ENCODE measurements at regions not wholly inside any gene's neighbourhood (a gene's known extent, or its start where the extent isn't known, plus 50 kb on each side); places are given as distances from the start of the nearest gene placed in this dataset.

DNA sequence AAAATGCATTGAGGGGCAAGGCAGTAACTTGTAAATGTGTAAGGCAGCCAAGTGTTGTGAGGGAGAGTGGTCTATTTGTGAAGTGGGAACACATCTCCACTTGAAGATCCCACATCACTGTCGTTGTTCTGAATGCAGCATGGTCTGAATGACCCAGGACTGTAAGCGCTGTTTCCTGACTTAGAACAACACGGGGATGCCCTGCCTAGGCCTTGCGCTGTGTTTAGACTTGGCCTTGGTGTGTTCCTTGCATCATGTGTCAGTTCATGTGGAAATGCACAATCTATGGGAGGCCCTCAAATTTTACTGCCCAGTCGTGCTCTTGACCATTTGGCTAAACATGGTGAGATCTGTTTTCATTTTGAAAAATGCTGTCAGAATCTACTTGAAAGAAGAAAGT is 205.1 kb downstream of the SOX11 start:
- Histone ChIP-seq H3K9ac (ENCODE audit: low read depth in 1 of 3, low read length in 3 of 3) (no peak overlapping the region), H3K4me1 (ENCODE audit: control insufficient read depth in 3 of 3, insufficient read depth in 3 of 3, low read length in 3 of 3) (no peaks in the 10 kb centered on the region), H3K36me3 (ENCODE audit: control insufficient read depth in 3 of 3, insufficient read depth in 3 of 3, low read length in 3 of 3) (no peaks in the 10 kb centered on the region), H3K9me3 (ENCODE audit: control insufficient read depth in 3 of 3, low read length in 3 of 3) (peaks cover 0 to 3% (median 0%) of the 10 kb centered on the region in 3 donors), H3K27me3 (ENCODE audit: control insufficient read depth in 3 of 3, insufficient read depth in 3 of 3, low read length in 3 of 3) (no peaks in the 10 kb centered on the region), H3K27ac (ENCODE audit: low read depth, low read length) (no peak overlapping the region), H3K4me3 (ENCODE audit: low read length in 3 of 3) (no peak overlapping the region)

DNA sequence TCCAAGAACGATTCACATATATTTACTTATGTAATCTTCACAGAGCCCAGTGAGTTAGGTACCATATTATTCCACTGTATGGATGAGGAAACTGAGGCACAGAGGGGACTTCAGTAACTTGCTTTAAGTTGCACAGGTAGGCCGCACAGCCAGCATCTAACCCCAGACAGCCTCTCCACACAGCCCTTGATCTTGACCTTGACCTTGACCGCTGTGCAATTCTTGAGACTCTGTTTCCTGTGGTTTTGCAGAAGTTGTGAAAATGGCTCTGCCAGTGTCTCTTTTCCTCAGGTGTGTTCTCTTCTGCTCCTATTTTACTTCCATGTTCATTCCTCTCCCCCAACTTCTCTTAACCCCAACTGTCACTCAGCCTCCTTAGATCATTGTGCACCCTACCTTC is 206.5 kb downstream of the SOX11 start:
- no peak overlapping the region for H3K9ac ChIP-seq (ENCODE audit: low read depth in 1 of 3, low read length in 3 of 3)
- no peaks in the 10 kb centered on the region for H3K36me3 ChIP-seq (ENCODE audit: control insufficient read depth in 3 of 3, insufficient read depth in 3 of 3, low read length in 3 of 3)
- no peak overlapping the region for H3K27ac ChIP-seq (ENCODE audit: low read depth, low read length)
- peaks cover 0 to 3% (median 0%) of the 10 kb centered on the region in 3 donors for H3K9me3 ChIP-seq (ENCODE audit: control insufficient read depth in 3 of 3, low read length in 3 of 3)
- no peaks in the 10 kb centered on the region for H3K27me3 ChIP-seq (ENCODE audit: control insufficient read depth in 3 of 3, insufficient read depth in 3 of 3, low read length in 3 of 3)
- no peaks in the 10 kb centered on the region for H3K4me1 ChIP-seq (ENCODE audit: control insufficient read depth in 3 of 3, insufficient read depth in 3 of 3, low read length in 3 of 3)
- H3K4me3 ChIP-seq (ENCODE audit: low read length in 3 of 3), result no peak overlapping the region

DNA sequence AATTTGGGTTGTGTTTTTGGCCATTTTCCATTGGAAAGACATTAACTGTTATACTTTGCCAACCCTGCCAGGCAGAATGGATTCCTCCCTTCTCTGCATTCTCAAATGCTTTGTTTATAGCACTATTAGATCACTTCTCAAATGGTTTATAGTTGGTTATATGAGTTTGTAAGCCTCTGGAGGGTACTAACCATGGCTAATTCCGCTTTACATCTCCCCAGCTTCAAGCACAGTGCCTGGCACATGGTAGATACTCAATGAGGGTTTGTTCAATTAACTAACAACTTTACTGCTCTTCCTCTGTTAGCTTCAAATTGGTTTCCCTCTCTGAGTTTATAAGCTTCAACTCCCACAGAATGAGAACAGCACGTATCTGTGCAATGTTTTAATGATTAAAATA is 213.5 kb downstream of the SOX11 start:
- H3K27me3 ChIP-seq (ENCODE audit: control insufficient read depth in 3 of 3, insufficient read depth in 3 of 3, low read length in 3 of 3), result no peaks in the 10 kb centered on the region
- H3K27ac ChIP-seq (ENCODE audit: low read depth, low read length), result no peak overlapping the region
- no peaks in the 10 kb centered on the region for H3K4me1 ChIP-seq (ENCODE audit: control insufficient read depth in 3 of 3, insufficient read depth in 3 of 3, low read length in 3 of 3)
- no peak overlapping the region for H3K4me3 ChIP-seq (ENCODE audit: low read length in 3 of 3)
- no peak overlapping the region for H3K9ac ChIP-seq (ENCODE audit: low read depth in 1 of 3, low read length in 3 of 3)
- H3K36me3 ChIP-seq (ENCODE audit: control insufficient read depth in 3 of 3, insufficient read depth in 3 of 3, low read length in 3 of 3), result no peaks in the 10 kb centered on the region
- H3K9me3 ChIP-seq (ENCODE audit: control insufficient read depth in 3 of 3, low read length in 3 of 3), result no peaks in the 10 kb centered on the region

DNA sequence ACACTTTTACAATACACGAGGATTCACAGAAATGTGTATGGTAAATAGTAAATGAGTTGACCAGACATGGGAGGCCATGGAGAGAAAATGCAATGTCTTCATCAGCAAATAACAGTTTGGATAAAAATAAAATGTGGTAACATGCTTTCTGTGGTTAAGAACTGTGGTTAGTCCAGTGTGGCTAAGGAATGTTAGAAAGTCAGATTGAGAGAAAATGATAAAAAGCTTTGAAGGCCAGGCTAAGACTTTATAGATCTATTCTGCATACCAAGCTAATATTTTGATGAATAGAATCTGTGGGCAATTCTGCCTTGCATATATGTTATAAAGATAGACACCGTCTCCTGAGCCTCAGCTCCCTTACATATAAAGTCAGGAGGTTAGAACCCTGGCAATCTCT is 215.9 kb downstream of the SOX11 start:
- Histone ChIP-seq H3K4me1 (ENCODE audit: control insufficient read depth in 3 of 3, insufficient read depth in 3 of 3, low read length in 3 of 3) (no peaks in the 10 kb centered on the region), H3K36me3 (ENCODE audit: control insufficient read depth in 3 of 3, insufficient read depth in 3 of 3, low read length in 3 of 3) (no peaks in the 10 kb centered on the region), H3K9ac (ENCODE audit: low read depth in 1 of 3, low read length in 3 of 3) (no peak overlapping the region), H3K4me3 (ENCODE audit: low read length in 3 of 3) (no peak overlapping the region), H3K27ac (ENCODE audit: low read depth, low read length) (no peak overlapping the region), H3K27me3 (ENCODE audit: control insufficient read depth in 3 of 3, insufficient read depth in 3 of 3, low read length in 3 of 3) (no peaks in the 10 kb centered on the region), H3K9me3 (ENCODE audit: control insufficient read depth in 3 of 3, low read length in 3 of 3) (no peaks in the 10 kb centered on the region)

DNA sequence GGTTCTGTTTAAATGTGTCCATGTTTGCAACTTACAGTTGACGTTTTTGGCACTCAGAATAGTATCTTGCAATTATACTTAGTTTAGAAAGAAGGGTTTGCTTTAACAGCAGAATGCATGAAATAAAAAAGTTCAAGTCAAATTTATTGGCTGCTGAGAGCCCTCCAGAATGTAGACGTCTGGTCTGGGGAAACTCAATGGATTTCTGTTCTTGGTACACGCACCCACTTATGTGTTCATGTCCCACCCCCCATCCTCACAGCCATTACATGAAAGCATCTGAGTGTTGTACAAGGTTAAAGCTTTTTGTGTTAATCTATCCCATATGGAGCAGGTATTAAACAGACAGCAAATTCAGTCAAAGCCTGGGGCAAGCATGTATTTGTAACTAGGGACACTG is 219.5 kb downstream of the SOX11 start:
- no peak overlapping the region for H3K4me3 ChIP-seq (ENCODE audit: low read length in 3 of 3)
- H3K27ac ChIP-seq (ENCODE audit: low read depth, low read length), result no peak overlapping the region
- no peaks in the 10 kb centered on the region for H3K27me3 ChIP-seq (ENCODE audit: control insufficient read depth in 3 of 3, insufficient read depth in 3 of 3, low read length in 3 of 3)
- no peaks in the 10 kb centered on the region for H3K36me3 ChIP-seq (ENCODE audit: control insufficient read depth in 3 of 3, insufficient read depth in 3 of 3, low read length in 3 of 3)
- peaks cover 15 to 20% (median 17%) of the 10 kb centered on the region in 3 donors for H3K4me1 ChIP-seq (ENCODE audit: control insufficient read depth in 3 of 3, insufficient read depth in 3 of 3, low read length in 3 of 3)
- H3K9me3 ChIP-seq (ENCODE audit: control insufficient read depth in 3 of 3, low read length in 3 of 3), result no peaks in the 10 kb centered on the region
- no peak overlapping the region for H3K9ac ChIP-seq (ENCODE audit: low read depth in 1 of 3, low read length in 3 of 3)

DNA sequence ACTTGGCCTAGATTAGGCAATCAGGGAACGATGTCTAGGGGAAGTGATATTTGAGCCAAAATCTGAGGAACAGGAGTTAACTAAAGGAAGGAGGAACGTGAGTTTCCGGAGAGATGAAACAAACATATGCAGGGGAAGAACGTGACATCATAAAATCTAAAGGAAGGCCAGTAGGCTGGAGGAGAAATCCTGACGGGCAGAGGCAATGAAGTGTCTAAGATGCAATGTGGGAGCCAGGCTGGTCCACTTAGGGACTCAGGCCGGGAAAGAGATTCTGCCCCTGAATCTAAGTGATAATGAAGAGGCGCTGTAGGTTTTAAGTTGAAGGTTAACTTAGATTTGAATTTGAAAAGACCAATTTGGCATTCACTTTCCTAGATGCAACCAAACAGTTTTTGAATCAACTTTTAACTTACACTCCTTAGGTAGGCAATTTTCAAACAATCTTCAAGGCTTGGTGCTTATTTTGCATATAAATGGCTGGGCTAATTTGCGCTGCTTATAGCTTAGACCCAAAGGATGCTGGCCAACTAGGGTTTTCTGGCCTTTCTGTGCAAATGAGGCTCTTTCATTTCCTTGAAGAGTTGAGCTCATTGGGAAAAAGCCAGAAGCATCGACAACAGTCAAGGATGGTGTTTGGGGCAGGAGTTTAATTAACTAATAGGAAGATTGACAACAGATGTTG is 221.7 kb downstream of the SOX11 start:
- Histone ChIP-seq H3K27me3 (ENCODE audit: control insufficient read depth in 3 of 3, insufficient read depth in 3 of 3, low read length in 3 of 3) (no peaks in the 10 kb centered on the region), H3K4me1 (ENCODE audit: control insufficient read depth in 3 of 3, insufficient read depth in 3 of 3, low read length in 3 of 3) (peaks cover 15 to 20% (median 17%) of the 10 kb centered on the region in 3 donors), H3K9ac (ENCODE audit: low read depth in 1 of 3, low read length in 3 of 3) (no peak overlapping the region), H3K36me3 (ENCODE audit: control insufficient read depth in 3 of 3, insufficient read depth in 3 of 3, low read length in 3 of 3) (no peaks in the 10 kb centered on the region), H3K9me3 (ENCODE audit: control insufficient read depth in 3 of 3, low read length in 3 of 3) (no peaks in the 10 kb centered on the region), H3K4me3 (ENCODE audit: low read length in 3 of 3) (no peak overlapping the region), H3K27ac (ENCODE audit: low read depth, low read length) (no peak overlapping the region)

DNA sequence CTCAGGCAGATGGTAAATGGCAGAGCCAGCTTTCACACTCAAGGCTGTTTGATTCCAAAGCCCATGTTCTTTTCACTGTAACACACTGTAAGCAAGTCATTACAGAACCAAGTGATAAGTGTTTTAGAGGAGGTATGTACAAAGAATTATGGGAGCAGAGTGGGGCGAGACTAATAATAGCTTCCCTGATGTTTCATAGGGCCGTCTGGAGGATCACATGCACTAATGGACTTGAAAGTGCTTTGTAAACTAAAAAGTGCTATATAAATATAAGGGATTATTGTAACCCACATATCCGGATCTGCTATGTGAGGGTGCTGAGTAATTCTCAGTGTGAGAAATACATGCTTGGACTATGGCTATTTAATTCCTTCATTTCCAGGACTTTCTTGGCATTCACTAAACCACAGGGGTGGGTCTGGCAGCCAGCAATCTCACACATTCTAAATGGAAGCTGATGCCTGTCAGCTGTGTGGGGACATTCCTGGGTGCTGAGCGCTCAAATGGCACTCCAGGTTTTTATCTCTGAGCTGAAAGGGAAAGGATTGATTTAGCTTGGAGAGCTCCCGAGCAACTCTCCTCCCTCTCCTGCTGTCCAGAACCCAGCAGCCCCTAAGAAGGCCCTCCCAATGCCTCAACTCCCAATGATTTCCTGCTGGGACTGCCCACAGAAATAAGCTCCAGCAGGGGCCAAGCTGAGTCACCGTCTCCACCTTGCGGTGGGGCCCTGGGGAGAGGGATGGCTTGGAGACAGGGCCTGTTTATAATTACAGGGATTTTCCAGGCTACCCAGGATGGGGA is 222.8 kb downstream of the SOX11 start:
- H3K9ac ChIP-seq (ENCODE audit: low read depth in 1 of 3, low read length in 3 of 3), result peak overlapping the region; percentile 17 to 51 (median 23)
- H3K4me3 ChIP-seq (ENCODE audit: low read length in 3 of 3), result peak overlapping the region in 1 of 3 donors; percentile 39
- H3K27ac ChIP-seq (ENCODE audit: low read depth, low read length), result peak overlapping the region; percentile 55
- no peaks in the 10 kb centered on the region for H3K9me3 ChIP-seq (ENCODE audit: control insufficient read depth in 3 of 3, low read length in 3 of 3)
- no peaks in the 10 kb centered on the region for H3K36me3 ChIP-seq (ENCODE audit: control insufficient read depth in 3 of 3, insufficient read depth in 3 of 3, low read length in 3 of 3)
- H3K4me1 ChIP-seq (ENCODE audit: control insufficient read depth in 3 of 3, insufficient read depth in 3 of 3, low read length in 3 of 3), result peaks cover 15 to 20% (median 17%) of the 10 kb centered on the region in 3 donors
- no peaks in the 10 kb centered on the region for H3K27me3 ChIP-seq (ENCODE audit: control insufficient read depth in 3 of 3, insufficient read depth in 3 of 3, low read length in 3 of 3)

DNA sequence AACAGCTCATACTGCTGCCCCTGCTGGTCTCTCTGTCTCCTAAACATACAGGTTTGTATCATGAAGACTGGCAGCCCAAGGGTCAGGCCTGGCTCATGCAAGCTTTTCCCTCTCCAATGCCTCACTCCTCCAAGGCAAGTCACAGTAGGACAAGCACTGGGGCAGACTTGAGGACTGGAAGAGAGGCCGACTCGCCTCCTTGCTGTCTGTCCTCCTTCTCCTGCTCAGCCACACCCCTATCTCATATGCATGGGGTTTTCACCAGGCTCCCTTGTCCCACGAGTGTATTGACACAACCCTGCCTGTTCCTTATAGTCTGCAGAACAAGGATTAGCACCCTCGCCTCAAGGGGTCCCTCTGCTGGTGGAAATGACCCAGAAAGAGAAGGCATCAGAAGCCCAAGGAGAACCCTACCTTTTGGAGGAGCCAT is 223.7 kb downstream of the SOX11 start:
- Histone ChIP-seq H3K27me3 (ENCODE audit: control insufficient read depth in 3 of 3, insufficient read depth in 3 of 3, low read length in 3 of 3) (no peaks in the 10 kb centered on the region), H3K36me3 (ENCODE audit: control insufficient read depth in 3 of 3, insufficient read depth in 3 of 3, low read length in 3 of 3) (no peaks in the 10 kb centered on the region), H3K27ac (ENCODE audit: low read depth, low read length) (peak overlapping the region; percentile 55), H3K4me1 (ENCODE audit: control insufficient read depth in 3 of 3, insufficient read depth in 3 of 3, low read length in 3 of 3) (peaks cover 15 to 20% (median 17%) of the 10 kb centered on the region in 3 donors), H3K9me3 (ENCODE audit: control insufficient read depth in 3 of 3, low read length in 3 of 3) (no peaks in the 10 kb centered on the region), H3K4me3 (ENCODE audit: low read length in 3 of 3) (no peak overlapping the region), H3K9ac (ENCODE audit: low read depth in 1 of 3, low read length in 3 of 3) (no peak overlapping the region)

DNA sequence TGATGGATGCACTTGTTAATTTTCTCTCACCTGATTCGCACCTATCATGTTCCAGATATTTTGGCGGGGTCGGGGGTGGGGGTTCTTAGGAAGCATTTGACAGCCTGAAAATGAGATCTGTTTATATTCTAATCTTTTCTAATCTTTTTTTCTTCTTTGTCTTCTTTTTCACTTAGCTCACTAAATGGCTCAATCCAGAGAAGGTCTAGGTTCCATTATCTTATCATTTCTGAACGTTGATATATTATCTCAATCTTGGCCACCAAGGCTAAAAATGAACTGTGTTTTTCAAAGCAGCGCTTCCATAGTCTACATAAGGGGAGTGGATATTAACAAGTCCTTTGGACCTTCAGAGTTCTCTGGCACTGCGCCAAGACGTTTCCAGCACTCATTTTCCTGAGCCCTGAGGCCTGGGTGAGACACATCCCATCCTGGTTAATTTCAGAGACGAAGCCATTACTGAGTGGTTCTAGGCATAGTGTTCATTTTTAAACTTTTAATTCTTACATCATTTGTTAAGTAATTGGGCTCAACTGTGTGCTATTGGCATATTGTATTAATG is 229.0 kb downstream of the SOX11 start:
- no peak overlapping the region for H3K4me3 ChIP-seq (ENCODE audit: low read length in 3 of 3)
- no peak overlapping the region for H3K27ac ChIP-seq (ENCODE audit: low read depth, low read length)
- H3K9me3 ChIP-seq (ENCODE audit: control insufficient read depth in 3 of 3, low read length in 3 of 3), result no peaks in the 10 kb centered on the region
- H3K9ac ChIP-seq (ENCODE audit: low read depth in 1 of 3, low read length in 3 of 3), result no peak overlapping the region
- H3K27me3 ChIP-seq (ENCODE audit: control insufficient read depth in 3 of 3, insufficient read depth in 3 of 3, low read length in 3 of 3), result no peaks in the 10 kb centered on the region
- H3K36me3 ChIP-seq (ENCODE audit: control insufficient read depth in 3 of 3, insufficient read depth in 3 of 3, low read length in 3 of 3), result no peaks in the 10 kb centered on the region
- H3K4me1 ChIP-seq (ENCODE audit: control insufficient read depth in 3 of 3, insufficient read depth in 3 of 3, low read length in 3 of 3), result peaks cover 0 to under 1% (median 0%) of the 10 kb centered on the region in 3 donors

All from skeletal muscle tissue (tissue), 3 donors.